ENCODE measurements at regions not wholly inside any gene's neighbourhood (a gene's known extent, or its start where the extent isn't known, plus 50 kb on each side); places are given as distances from the start of the nearest gene placed in this dataset.

GRCh38 chr12:65623507-65623906 is 200.8 kb upstream of the HMGA2 start:
- TF ChIP-seq CTCF (IDR thresholded peaks at IDR 0.05) (no peak), POLR2AphosphoS5 (IDR thresholded peaks at IDR 0.05; ENCODE audit: low read depth, low read length) (no peak), TCF7L2 (IDR thresholded peaks at IDR 0.05; ENCODE audit: low read depth, low read length) (no peak), REST (IDR thresholded peaks at IDR 0.05; ENCODE audit: insufficient read depth in 1 of 2, low read depth in 2 of 2, low read length in 1 of 2) (no peak), SIN3A (IDR thresholded peaks at IDR 0.05; ENCODE audit: borderline replicate concordance, insufficient read depth, low read depth, low read length) (no peak)

Data from Panc1 (cell line).